Colonic mucosa (tissue), 4 donors: ENCODE measurements at regions not wholly inside any gene's neighbourhood (a gene's known extent, or its start where the extent isn't known, plus 50 kb on each side); places are given as distances from the start of the nearest gene placed in this dataset.

Source experiments
- DNase-seq: peaks from one replicate; pipeline ENCODE4 v3.0.0-alpha.2; 2020
- H3K27ac ChIP-seq: fragments of 200-600 bp; one replicate; pipeline ENCODE4 v1.8.0; 2021
- H3K27me3 ChIP-seq: fragments of 200-600 bp; one replicate; pipeline ENCODE4 v1.8.0; 2021
- H3K36me3 ChIP-seq: fragments of 200-600 bp; one replicate; pipeline ENCODE4 v1.8.0; 2021
- H3K4me1 ChIP-seq: fragments of 200-600 bp; one replicate; pipeline ENCODE4 v1.8.0; 2021; ENCODE audit warnings: mild to moderate bottlenecking
- H3K4me3 ChIP-seq: fragments of 200-600 bp; one replicate; pipeline ENCODE4 v1.8.0; 2021
- H3K9ac ChIP-seq, 2 donors: one replicate each; pipeline ENCODE4 v1.7.0; 2013; ENCODE audit warnings: control low read depth in 2 of 2, low read depth in 2 of 2, low read length in 2 of 2
- H3K9me3 ChIP-seq: fragments of 200-600 bp; one replicate; pipeline ENCODE4 v1.8.0; 2021
- CTCF ChIP-seq: fragments of 200-600 bp; IDR thresholded peaks from one replicate; pipeline ENCODE4 v1.8.0; 2022; ENCODE audit warnings: antibody characterized with exemption, mild to moderate bottlenecking
- intact Hi-C: fragments of 100-400 bp; cut with DNase I; formaldehyde crosslinking; loops from one replicate; pipeline ENCODE4 v1.14.1; 2022
- donor health status: healthy.
- donor health status: DM: no; HTN: no; CAD: no.
- donor health status: DM: no; HTN: no; CAD: no.

- no peak for TF ChIP-seq CTCF
- intact Hi-C loops = no loop called here
- H3K9ac ChIP-seq = no peak overlapping the region
These were observed 148.1 kb upstream of the MAF start for GRCh38 chr16:79748629-79749028.

GRCh38 chr16:79747688-79748087, 147.2 kb upstream of the MAF start:
- Histone ChIP-seq H3K9me3 (no peaks in the 10 kb centered on the region), H3K27me3 (no peaks in the 10 kb centered on the region), H3K9ac (no peak overlapping the region), H3K4me3 (no peak overlapping the region), H3K27ac (no peak overlapping the region), H3K36me3 (no peaks in the 10 kb centered on the region), H3K4me1 (no peaks in the 10 kb centered on the region)
- intact Hi-C loops = no loop called here
- DNase-seq = no peak
- no peak for TF ChIP-seq CTCF

More at GRCh38 chr16:79748629-79749028, 148.1 kb upstream of the MAF start:
- H3K9me3 ChIP-seq = no peaks in the 10 kb centered on the region
- no peaks in the 10 kb centered on the region for H3K36me3 ChIP-seq
- H3K4me3 ChIP-seq = no peak overlapping the region
- DNase-seq = no peak
- H3K27ac ChIP-seq = no peak overlapping the region
- no peaks in the 10 kb centered on the region for H3K4me1 ChIP-seq
- no peaks in the 10 kb centered on the region for H3K27me3 ChIP-seq

DNA sequence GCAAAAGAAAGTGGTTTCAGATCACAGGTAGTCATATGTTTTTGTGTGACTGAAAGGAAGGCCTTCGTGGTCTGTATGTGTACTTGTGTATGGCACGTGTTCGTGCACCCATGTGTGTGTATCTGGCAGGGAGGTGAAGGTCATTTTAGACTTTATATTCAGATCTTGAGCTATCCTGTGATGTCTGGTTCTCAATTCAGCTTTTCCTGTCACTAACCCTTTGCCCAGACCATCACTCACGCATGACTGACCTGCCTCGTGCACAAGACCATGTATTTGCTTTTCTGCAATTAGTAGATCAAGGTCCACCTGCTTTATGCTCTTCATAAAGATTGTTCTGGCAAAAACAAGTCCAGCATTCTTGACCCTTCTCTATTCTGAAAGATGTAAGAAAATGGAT, 139.7 kb upstream of the MAF start:
- intact Hi-C loops = no loop called here
- H3K27me3 ChIP-seq = no peaks in the 10 kb centered on the region
- H3K27ac ChIP-seq = no peak overlapping the region
- no peak for TF ChIP-seq CTCF
- H3K36me3 ChIP-seq = no peaks in the 10 kb centered on the region
- no peaks in the 10 kb centered on the region for H3K9me3 ChIP-seq
- no peak overlapping the region for H3K4me3 ChIP-seq
- no peak overlapping the region for H3K9ac ChIP-seq
- H3K4me1 ChIP-seq = no peaks in the 10 kb centered on the region
- DNase-seq = no peak

GRCh38 chr16:79735271-79735670, 134.7 kb upstream of the MAF start:
- Histone ChIP-seq H3K9me3 (no peaks in the 10 kb centered on the region), H3K27me3 (no peaks in the 10 kb centered on the region), H3K36me3 (no peaks in the 10 kb centered on the region), H3K9ac (no peak overlapping the region), H3K4me1 (no peaks in the 10 kb centered on the region), H3K4me3 (no peak overlapping the region), H3K27ac (no peak overlapping the region)
- intact Hi-C loops = no loop called here
- TF ChIP-seq CTCF = no peak
- DNase-seq = no peak

DNA sequence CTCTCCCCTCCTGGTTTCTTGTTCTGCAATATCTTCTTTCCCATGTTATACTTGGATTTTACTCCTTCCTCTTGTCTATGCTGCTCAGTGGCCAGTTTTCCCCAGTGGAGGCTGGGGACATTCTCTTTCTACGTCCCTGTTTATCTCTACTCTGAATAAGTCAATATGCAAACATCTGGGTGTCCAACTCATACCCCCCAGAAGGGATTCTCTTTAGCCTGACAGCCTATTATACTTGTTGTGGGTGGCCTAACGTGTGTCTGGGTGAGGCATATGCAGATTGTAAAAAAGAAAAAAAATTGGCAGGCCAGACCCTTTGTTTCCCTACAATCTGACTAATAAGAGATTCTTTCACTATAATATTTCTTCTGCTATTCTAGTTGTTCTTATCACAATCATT, 134.2 kb upstream of the MAF start:
- no peak for TF ChIP-seq CTCF
- Histone ChIP-seq H3K36me3 (no peaks in the 10 kb centered on the region), H3K27me3 (no peaks in the 10 kb centered on the region), H3K27ac (no peak overlapping the region), H3K4me1 (no peaks in the 10 kb centered on the region), H3K9ac (no peak overlapping the region), H3K9me3 (no peaks in the 10 kb centered on the region), H3K4me3 (no peak overlapping the region)
- no peak for DNase-seq
- intact Hi-C loops = no loop called here

- no peaks in the 10 kb centered on the region for H3K9me3 ChIP-seq
- H3K36me3 ChIP-seq = no peaks in the 10 kb centered on the region
- H3K27me3 ChIP-seq = no peaks in the 10 kb centered on the region
- no peak for TF ChIP-seq CTCF
- DNase-seq = no peak
- H3K4me1 ChIP-seq = no peaks in the 10 kb centered on the region
- no peak overlapping the region for H3K4me3 ChIP-seq
- no peak overlapping the region for H3K9ac ChIP-seq
- H3K27ac ChIP-seq = no peak overlapping the region
- intact Hi-C loops = no loop called here
These were observed 128.3 kb upstream of the MAF start for GRCh38 chr16:79728923-79729240.
